ENCODE measurements at regions not wholly inside any gene's neighbourhood (a gene's known extent, or its start where the extent isn't known, plus 50 kb on each side); places are given as distances from the start of the nearest gene placed in this dataset.

DNA sequence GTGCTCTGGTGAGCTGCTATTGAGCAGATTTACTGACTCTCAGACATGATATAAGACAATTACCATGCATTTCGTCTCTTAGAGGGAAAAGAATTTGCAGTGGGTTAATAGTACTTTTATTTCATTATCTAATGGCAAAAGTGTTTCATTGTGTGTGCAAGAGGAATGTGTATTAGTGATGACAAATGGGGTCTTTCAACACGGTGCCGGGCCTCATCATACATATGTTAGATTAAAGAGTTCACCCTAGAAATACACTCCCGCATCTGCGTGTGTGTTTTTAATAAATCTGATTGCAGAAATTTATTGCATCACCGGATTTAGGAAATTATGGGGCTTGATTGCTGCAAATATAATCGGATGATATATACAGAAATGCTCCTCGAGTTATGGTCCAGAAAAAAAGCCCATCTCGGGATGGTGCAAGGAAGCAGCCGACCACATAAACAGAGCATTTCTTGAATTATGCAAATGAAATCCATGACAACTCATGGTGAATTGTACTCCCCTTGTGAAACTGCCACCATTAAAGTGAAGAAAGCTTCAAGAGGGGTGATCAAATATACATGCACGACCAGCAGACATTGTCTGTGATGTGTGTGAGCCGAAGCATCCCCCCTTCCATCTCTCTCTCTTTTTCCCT is 156.0 kb downstream of the PHETA1 start:
- H3K36me3 Mint-ChIP-seq (ENCODE audit: low read depth), result no peaks in the 10 kb centered on the region
- no peak for DNase-seq

DNA sequence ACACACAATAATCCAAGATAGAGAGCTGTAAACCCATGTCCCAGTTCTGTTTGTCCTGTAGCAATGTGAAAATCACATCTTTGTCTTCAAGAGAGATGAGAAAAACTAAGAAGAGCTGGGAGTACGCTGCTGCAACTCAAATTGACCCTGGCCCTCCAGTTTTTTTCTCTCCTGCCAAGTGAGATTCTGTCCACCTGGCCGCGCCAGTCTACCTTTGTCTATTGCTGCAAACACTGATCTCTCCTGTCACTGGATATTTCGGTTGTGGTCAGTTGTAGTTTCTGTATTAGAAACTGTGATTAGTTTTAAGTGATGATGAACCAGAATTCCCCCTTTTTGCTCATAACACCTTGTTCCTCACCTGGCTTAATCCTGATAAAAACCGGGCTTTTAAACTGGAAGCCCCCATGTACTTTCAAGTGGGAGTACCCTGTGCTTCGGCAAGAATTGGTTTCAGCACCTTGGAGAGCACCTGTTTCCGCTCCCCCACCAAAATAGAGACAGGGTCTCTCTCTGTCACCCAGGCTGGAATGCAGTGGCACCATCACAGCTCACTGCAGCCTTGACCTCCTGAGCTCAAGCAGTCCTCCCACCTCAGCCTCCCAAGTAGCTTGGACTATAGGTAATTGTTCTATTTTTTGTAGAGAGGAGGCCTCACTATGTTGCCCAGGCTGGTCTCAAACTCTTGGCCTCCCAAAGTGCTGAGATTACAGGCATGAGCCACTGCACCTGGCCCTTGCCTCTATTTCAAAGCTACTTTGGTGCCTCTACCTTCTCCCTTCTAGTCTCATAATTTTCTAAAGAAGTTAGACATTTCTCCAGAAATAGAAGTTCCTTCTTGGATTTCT is 156.8 kb downstream of the PHETA1 start:
- no peaks in the 10 kb centered on the region for H3K4me1 Mint-ChIP-seq (ENCODE audit: low read depth)
- H3K4me3 Mint-ChIP-seq, result no peak overlapping the region
- H3K9me3 Mint-ChIP-seq, result no peaks in the 10 kb centered on the region
- H3K36me3 Mint-ChIP-seq (ENCODE audit: low read depth), result no peaks in the 10 kb centered on the region
- no peak overlapping the region for H3K27ac Mint-ChIP-seq
- no peak for DNase-seq
- TF ChIP-seq, protein P1, sequence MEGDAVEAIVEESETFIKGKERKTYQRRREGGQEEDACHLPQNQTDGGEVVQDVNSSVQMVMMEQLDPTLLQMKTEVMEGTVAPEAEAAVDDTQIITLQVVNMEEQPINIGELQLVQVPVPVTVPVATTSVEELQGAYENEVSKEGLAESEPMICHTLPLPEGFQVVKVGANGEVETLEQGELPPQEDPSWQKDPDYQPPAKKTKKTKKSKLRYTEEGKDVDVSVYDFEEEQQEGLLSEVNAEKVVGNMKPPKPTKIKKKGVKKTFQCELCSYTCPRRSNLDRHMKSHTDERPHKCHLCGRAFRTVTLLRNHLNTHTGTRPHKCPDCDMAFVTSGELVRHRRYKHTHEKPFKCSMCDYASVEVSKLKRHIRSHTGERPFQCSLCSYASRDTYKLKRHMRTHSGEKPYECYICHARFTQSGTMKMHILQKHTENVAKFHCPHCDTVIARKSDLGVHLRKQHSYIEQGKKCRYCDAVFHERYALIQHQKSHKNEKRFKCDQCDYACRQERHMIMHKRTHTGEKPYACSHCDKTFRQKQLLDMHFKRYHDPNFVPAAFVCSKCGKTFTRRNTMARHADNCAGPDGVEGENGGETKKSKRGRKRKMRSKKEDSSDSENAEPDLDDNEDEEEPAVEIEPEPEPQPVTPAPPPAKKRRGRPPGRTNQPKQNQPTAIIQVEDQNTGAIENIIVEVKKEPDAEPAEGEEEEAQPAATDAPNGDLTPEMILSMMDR (IDR thresholded peaks at IDR 0.05), result no peak
- peaks cover 46% of the 10 kb centered on the region for H3K27me3 Mint-ChIP-seq (ENCODE audit: insufficient read depth)

More for the DNA sequence above, 156.0 kb downstream of the PHETA1 start:
- Mint-ChIP-seq H3K4me1 (ENCODE audit: low read depth) (no peaks in the 10 kb centered on the region), H3K4me3 (no peak overlapping the region), H3K9me3 (no peaks in the 10 kb centered on the region), H3K27ac (no peak overlapping the region), H3K27me3 (ENCODE audit: insufficient read depth) (peaks cover 51% of the 10 kb centered on the region)
- TF ChIP-seq, protein P1 (IDR thresholded peaks at IDR 0.05), result no peak

DNA sequence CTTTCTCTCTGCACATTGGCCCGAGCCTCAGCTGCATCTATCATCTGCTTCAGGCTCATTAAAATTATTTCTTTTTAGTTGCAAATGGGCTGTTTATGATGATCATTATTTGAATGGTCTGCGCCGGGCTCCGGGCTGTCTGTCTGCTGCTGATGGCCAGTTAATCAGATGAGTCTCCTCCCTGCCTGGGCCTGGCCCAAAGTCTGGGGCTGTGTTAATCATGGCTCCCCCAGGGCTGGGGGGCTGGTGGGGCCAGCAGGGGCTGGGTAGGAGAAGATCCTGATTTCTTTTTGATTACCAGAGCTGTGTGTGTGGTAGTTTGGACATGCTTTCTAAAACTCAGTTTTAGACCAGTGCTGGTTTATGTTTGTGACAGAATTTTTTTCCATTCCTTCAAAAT is 159.1 kb downstream of the PHETA1 start:
- H3K9me3 Mint-ChIP-seq, result no peaks in the 10 kb centered on the region
- H3K27me3 Mint-ChIP-seq (ENCODE audit: insufficient read depth), result peaks cover 39% of the 10 kb centered on the region
- no peaks in the 10 kb centered on the region for H3K4me1 Mint-ChIP-seq (ENCODE audit: low read depth)
- TF ChIP-seq, protein P1 (IDR thresholded peaks at IDR 0.05), result no peak
- no peak overlapping the region for H3K4me3 Mint-ChIP-seq
- no peak for DNase-seq
- no peak overlapping the region for H3K27ac Mint-ChIP-seq
- no peaks in the 10 kb centered on the region for H3K36me3 Mint-ChIP-seq (ENCODE audit: low read depth)

DNA sequence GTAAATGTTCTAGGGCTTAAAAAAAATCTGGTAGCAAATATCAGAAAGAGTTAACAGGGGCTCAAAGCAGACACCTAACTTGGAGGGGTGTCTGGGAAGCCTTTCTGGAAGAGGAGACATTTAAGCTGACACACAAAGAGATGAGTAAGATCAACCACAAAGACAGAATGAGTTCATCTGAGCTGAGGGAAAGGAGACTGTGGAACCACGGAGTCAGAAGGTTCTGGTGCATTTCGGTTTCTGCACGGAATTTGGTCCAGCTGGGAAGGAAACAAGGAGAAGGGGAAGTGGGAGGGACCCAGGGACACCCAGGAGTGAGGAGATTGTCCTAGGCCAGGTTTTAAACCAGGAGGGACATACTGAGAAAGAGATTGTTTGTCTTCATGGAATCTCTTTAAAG is 161.1 kb downstream of the PHETA1 start:
- TF ChIP-seq, protein P1 (IDR thresholded peaks at IDR 0.05), result no peak
- no peaks in the 10 kb centered on the region for H3K9me3 Mint-ChIP-seq
- no peaks in the 10 kb centered on the region for H3K36me3 Mint-ChIP-seq (ENCODE audit: low read depth)
- no peak overlapping the region for H3K27ac Mint-ChIP-seq
- H3K4me1 Mint-ChIP-seq (ENCODE audit: low read depth), result no peaks in the 10 kb centered on the region
- no peak for DNase-seq
- H3K27me3 Mint-ChIP-seq (ENCODE audit: insufficient read depth), result peaks cover 25% of the 10 kb centered on the region
- H3K4me3 Mint-ChIP-seq, result no peak overlapping the region

DNA sequence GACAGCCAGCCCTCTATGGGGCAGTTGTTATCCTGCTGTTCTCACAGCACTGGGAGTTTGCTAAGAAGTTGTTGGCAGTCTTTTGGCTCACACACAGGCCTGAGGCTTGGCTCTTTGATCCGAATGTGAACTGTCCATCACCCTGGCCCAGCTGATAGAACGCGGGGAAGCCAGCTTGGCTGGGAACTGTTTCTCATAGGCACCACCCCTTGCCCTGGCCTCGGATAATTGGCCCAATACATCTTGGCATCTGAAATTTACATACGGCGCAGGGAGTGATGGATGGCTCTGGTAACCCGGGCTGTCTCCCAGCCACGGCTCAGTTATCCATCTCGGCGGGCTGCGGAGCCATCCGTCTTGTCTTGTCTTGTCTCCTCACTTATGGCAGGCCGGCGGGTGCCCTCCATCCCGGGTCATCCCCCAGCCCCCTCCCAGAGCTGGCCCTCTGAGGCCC is 164.1 kb downstream of the PHETA1 start:
- Mint-ChIP-seq H3K9me3 (no peaks in the 10 kb centered on the region), H3K36me3 (ENCODE audit: low read depth) (no peaks in the 10 kb centered on the region), H3K27ac (no peak overlapping the region), H3K4me1 (ENCODE audit: low read depth) (no peaks in the 10 kb centered on the region), H3K4me3 (no peak overlapping the region), H3K27me3 (ENCODE audit: insufficient read depth) (peaks cover 20% of the 10 kb centered on the region)
- TF ChIP-seq, protein P1 (IDR thresholded peaks at IDR 0.05), result no peak
- DNase-seq, result no peak
